Uterus (tissue), 3 donors: ENCODE measurements at regions not wholly inside any gene's neighbourhood (a gene's known extent, or its start where the extent isn't known, plus 50 kb on each side); places are given as distances from the start of the nearest gene placed in this dataset.
"Not testable (repeated sequence)": the region's sequence is repeated elsewhere in the genome, so short reads cannot be mapped to it uniquely, and the experiment has no call there.

ENCODE experiments used
- DNase-seq, 2 donors: peaks; one replicate each; pipeline ENCODE4 v3.0.0-alpha.2; 2019 to 2020
- H3K27ac ChIP-seq, 2 donors: fragments of 200-600 bp; sonication (generic); 1 replicate in 1 of 2; 2 replicates in 1 of 2; pipeline ENCODE4 v1.5.1; 2016 to 2018
- H3K27me3 ChIP-seq, 2 donors: fragments of 200-600 bp; sonication (generic); one replicate each; pipeline ENCODE4 v1.5.1; 2018 to 2019; ENCODE audit warnings: control low read depth in 1 of 2
- H3K36me3 ChIP-seq, 2 donors: fragments of 200-600 bp; sonication (generic); one replicate each; pipeline ENCODE4 v1.5.1; 2019; ENCODE audit warnings: control low read depth in 1 of 2
- H3K4me1 ChIP-seq, 2 donors: fragments of 200-600 bp; sonication (generic); one replicate each; pipeline ENCODE4 v1.5.1; 2018 to 2019; ENCODE audit warnings: control low read depth in 1 of 2
- H3K4me3 ChIP-seq, 2 donors: fragments of 200-600 bp; sonication (generic); 1 replicate in 1 of 2; 2 replicates in 1 of 2; pipeline ENCODE4 v1.5.1; 2018 to 2019; ENCODE audit warnings: mild to moderate bottlenecking in 1 of 2
- H3K9me3 ChIP-seq, 2 donors: fragments of 200-600 bp; sonication (generic); one replicate each; pipeline ENCODE4 v1.5.1; 2019; ENCODE audit warnings: control low read depth in 1 of 2
- intact Hi-C: fragments of 100-400 bp; cut with DNase I; formaldehyde crosslinking; loops from one replicate; pipeline ENCODE4 v1.15.1; 2023; ENCODE audit warnings: low total_unique reads
- TF ChIP-seq, protein P1 (sequence below), 4 experiments: fragments of 200-600 bp in 2 of 4; fragments of 450-650 bp in 2 of 4; sonication (generic) in 2 of 4; IDR thresholded peaks; one replicate each; pipeline ENCODE4 v1.5.1; 2016 to 2019; ENCODE audit warnings: antibody characterized with exemption in 4 of 4, mild to moderate bottlenecking in 2 of 4, moderate library complexity in 1 of 4
- donor health status: DM: yes; HTN: yes; CAD: no.

DNA sequence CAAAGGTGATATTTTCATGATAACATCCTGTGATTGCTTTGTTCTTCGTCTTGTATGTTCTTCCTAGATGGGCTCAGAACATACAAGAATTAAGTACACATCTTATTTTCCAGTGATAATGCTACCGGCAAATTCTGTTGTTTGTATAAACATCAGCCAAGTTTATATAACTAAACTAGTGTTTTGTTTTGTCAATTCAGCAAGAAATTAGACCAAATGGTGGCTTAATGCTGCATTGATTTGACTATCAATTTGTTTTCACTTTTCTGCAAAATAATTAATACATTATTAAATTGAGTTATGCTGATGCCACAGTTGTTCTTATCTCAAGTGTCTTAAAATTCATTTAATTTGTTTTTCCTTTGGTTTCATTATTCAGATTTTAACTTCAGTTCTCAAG is 177.7 kb downstream of the OR4F29 start:
- H3K36me3 ChIP-seq, intact Hi-C loops, H3K9me3 ChIP-seq: not testable (repeated sequence)

DNA sequence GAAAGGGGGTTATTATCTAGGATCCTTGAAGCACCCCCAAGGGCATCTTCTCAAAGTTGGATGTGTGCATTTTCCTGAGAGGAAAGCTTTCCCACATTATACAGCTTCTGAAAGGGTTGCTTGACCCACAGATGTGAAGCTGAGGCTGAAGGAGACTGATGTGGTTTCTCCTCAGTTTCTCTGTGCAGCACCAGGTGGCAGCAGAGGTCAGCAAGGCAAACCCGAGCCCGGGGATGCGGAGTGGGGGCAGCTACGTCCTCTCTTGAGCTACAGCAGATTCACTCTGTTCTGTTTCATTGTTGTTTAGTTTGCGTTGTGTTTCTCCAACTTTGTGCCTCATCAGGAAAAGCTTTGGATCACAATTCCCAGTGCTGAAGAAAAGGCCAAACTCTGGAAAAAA is 183.7 kb downstream of the OR4F29 start:
- peak; percentile 37 to 49 for DNase-seq
- H3K9me3 ChIP-seq, H3K4me3 ChIP-seq, H3K27me3 ChIP-seq, intact Hi-C loops, H3K36me3 ChIP-seq, H3K27ac ChIP-seq, H3K4me1 ChIP-seq: not testable (repeated sequence)
- TF ChIP-seq, protein P1, sequence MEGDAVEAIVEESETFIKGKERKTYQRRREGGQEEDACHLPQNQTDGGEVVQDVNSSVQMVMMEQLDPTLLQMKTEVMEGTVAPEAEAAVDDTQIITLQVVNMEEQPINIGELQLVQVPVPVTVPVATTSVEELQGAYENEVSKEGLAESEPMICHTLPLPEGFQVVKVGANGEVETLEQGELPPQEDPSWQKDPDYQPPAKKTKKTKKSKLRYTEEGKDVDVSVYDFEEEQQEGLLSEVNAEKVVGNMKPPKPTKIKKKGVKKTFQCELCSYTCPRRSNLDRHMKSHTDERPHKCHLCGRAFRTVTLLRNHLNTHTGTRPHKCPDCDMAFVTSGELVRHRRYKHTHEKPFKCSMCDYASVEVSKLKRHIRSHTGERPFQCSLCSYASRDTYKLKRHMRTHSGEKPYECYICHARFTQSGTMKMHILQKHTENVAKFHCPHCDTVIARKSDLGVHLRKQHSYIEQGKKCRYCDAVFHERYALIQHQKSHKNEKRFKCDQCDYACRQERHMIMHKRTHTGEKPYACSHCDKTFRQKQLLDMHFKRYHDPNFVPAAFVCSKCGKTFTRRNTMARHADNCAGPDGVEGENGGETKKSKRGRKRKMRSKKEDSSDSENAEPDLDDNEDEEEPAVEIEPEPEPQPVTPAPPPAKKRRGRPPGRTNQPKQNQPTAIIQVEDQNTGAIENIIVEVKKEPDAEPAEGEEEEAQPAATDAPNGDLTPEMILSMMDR (IDR thresholded peaks at IDR 0.05): peak; percentile 29 to 49 (median 46)

More for the DNA sequence above, 177.7 kb downstream of the OR4F29 start:
- not testable (repeated sequence) for H3K27me3 ChIP-seq, H3K4me3 ChIP-seq, H3K27ac ChIP-seq, H3K4me1 ChIP-seq, DNase-seq
